ENCODE measurements at regions not wholly inside any gene's neighbourhood (a gene's known extent, or its start where the extent isn't known, plus 50 kb on each side); places are given as distances from the start of the nearest gene placed in this dataset.

DNA sequence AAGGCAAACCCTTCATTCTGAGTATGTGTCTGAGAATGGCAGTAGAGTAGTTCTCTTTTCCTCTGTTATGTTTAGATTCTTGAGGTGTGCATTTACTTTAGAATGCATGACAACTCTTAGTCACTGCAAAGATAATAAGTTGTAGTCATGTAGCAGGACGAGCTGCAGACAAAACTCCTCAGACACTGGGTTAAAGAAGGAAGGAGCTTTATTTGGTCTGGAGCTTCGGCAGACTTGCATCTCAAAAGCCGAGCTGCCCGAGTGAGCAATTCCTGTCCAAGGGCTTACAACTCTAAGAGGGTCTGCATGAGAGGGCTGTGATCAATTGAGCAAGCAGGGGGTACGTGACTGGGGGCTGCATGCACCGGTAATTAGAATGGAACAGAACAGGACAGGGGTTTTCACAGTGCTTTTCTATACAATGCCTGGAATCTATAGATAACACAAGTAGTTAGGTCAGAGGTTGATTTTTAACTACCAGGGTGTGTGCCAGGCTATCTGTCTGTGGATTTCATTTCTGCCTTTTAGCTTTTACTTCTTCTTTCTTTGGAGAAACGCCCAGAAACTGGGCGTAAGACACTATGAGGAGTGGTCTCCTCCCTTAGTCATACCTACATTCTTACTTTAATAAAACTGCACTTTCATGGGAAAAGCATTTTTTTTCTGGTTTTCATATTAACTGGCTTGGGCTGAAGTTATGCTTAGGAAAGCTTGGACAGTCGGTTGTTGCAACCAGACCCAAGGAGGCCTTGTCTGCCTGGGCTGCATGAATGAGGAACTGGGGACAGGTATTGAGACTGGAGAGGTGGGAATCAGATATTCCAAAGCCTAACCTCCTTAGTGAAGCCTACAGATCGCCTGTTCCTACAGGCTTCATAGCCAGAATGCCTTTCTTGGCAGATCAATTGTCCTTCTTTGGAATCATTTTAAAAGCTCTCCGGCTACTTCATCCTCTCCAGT lies 115.1 kb downstream of the RHOU start:
- no peak for DNase-seq

DNA sequence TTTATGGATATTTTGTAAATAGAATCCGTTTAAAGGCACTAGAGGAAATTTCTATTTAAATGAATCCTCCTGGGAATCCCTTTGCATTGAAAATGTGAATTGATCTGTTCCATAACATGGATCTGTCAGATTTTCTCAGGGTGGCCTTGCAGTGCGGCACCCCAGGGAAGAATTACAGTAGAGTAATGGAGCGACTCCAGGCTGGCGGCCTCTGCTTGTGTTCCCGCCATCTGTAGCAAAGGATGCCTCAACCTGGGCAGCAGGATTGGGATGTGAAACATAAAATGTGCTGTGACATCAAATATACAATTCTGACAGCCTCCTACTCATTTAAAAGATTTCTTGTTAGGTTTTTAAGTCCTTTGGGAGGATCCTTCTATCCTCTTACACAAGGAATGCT lies 115.9 kb downstream of the RHOU start:
- DNase-seq: no peak

DNA sequence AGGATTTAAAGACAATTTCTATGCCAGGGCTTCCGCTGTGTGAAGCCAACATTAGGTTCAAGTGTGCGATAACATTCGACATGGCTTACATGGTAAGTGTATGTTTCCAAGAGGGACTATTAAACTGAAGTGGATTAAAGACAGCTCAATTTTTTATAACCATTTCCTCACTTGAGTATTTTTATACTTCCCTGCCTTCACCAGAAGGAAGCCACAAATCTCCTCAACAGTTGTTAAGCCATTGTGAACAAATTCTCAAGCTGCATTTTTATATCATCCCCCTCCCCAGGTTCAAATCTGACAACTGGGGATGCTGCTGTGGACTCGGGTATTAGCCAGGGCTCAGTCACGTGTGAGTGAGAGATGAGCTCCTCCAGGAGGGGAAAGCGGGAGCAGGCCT lies 116.3 kb downstream of the RHOU start:
- DNase-seq: no peak

DNA sequence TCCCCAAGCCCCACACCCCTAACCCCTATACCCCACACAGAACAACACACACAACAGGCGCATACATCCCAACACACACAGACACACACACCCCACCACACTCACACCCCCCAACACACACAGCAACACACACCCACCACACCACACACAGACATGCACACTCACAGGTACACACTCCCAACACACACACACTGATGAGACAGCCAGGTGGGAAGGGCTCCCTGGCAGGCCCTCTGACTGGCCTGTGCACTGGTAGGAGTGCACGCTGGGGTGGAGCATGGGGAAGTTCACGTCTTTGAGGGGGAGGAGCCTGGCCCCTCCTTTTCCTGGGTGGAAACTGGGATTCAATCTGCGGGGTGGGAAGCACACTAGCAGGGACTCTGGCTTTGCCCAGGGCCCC lies 116.7 kb downstream of the RHOU start:
- no peak for DNase-seq

DNA sequence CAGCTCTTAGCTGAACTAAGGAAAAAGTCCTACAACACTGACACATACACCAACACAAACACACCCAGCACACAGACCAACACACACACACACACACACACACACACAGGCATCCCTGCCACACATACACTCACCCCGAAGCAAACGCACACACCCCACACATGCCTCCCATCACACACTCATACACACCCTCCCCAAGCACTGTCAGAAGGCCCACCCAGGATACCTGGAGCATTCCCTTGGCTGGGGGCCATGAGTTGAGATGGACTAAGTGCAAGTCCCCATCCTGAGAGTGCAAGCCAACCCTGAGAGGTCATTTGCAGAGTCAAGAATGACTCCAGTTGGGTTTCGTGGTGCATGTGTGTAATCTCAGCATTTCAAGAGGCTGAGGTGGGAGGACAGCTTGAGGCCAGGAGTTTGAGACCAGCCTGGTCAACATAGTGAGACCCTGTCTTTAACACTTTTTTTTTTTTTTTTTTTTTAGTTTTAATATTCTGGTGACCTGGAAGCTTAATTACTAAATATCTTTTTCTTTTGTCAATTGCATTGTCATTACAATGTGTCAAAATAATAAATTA lies 117.3 kb downstream of the RHOU start:
- no peak for DNase-seq

DNA sequence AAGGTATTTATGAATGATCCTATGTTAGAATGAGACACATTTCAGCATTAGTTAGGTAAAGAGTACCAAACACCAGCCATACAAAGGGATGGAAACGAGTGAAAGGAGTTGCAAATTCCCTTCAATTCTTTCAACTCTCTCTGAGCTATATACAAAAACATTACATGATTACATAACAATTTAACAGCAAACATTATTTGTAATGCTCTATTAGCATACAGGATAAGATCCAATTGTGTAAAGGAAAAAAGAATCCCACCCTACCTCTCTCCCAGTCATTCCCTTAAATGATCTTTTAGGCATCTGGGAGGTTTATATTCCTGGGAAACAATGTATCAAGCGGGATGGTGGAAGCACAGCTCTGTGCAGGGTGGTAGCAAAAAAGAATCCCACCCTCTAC lies 117.9 kb downstream of the RHOU start:
- no peak for DNase-seq

DNA sequence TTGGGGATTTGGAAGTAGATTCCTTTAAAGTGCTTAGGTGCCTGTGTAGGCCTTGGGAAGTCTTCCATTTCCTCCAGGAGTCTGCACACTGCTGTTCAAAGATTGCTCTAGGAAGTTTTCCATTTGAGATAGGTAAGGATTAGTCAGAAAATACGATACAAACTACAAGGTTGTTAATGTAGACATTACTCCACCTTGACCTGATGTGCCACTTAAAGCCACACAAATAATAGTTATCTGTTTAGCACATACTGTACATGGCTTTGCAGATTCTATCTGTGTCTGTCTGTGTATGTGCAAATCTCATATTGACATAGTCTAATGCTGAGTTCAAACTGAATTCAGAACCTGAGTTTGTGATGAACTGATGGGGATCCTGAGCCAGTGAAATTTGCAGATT lies 118.4 kb downstream of the RHOU start:
- no peak for DNase-seq

DNA sequence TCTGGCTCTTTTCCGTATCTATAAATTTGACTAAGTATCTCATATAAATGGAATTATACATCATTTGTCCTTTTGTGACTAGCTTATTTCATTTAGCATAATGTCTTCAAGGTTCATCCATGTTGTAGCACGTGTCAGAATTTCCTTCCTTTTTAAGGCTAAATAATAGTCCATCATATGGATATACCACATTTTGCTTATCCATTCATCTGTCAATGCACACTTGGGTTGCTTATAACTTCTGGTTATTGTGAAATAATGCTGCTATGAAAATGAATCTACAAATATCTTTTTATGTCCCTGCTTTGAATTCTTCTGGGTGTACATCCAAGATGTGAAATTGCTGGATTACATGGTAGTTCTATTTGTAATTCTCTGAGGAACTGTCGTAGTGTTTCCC lies 119.6 kb downstream of the RHOU start:
- no peak for DNase-seq

DNA sequence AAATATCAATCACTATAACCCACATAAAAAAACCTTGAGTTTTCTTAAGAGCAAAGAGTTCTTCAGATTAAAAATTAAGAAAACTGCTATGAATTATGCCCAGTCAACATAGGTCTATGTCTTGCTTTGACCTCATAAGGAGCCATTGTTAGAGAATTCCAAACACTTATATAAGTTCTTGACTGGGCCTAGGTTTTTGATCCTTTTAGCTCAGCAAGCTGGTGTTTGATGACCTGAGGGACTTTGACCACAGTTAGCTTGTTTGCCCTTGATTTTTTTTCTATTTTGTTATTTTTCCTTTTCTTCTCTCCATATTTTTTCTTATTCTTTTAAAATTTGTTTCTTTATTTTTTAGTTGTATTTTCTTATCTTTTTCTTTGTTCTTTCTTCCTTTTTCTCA lies 122.3 kb downstream of the RHOU start:
- DNase-seq: no peak

DNA sequence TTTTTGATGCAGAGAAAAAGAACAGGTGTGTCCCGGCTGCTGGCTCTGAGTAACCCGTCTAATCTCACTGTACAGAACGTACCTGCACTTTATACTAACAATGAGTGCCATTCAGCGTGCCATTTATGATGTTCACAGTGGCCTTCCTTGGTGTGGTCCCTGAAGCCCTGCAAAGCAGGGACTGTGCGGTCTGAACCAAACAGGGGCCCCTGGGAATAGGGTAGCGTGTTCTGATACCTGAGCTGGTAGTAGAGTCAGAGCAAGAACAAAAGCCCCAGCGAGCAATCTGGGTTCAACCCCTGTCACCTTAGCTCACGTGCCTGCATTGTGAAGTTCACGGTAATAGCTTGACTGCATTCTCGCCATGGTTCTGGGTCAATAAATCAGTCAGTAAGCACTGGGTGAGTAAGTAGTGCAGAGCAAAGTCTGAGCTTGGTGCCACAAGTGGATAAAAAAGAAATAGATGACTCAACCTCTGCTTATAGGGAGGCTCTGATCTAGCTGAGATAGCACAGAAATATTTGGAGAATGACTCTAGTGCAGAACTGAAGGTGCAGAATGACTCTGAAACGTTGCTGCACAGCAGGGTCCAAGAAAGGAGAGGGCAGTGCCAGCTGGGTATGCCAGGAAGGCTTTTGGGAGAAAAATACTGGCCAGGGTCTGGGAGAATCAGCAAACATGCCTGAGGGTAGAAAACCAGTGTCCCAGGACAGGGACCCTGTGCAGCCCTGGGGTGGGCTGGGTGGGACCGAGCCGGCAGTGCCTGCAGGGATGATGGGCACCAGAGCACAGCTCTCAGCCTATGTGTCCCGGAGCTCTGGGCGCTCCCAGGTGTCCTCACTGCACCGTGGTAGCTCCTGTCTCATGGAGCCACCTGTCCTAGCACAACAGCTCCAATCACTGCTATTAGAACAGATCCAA lies 125.9 kb downstream of the RHOU start:
- peak; percentile 92 for DNase-seq

DNA sequence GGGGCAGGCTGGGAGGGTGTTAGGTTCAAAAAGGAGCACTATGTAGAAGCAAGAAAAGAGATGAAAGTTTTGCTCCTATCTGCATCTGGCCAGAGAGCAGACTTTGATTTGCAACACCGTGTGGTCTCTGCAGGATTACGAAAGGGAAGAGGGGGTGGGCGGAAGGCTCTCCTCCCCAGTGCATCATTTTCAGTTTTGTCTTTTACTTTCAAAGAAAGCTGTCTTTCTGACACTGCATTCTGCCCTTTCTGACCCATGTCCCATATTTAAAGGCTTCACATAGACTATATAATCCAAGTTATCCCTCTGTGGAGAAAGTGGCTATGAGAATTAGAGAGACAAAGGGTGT lies 126.5 kb downstream of the RHOU start:
- DNase-seq: peak; percentile 54

DNA sequence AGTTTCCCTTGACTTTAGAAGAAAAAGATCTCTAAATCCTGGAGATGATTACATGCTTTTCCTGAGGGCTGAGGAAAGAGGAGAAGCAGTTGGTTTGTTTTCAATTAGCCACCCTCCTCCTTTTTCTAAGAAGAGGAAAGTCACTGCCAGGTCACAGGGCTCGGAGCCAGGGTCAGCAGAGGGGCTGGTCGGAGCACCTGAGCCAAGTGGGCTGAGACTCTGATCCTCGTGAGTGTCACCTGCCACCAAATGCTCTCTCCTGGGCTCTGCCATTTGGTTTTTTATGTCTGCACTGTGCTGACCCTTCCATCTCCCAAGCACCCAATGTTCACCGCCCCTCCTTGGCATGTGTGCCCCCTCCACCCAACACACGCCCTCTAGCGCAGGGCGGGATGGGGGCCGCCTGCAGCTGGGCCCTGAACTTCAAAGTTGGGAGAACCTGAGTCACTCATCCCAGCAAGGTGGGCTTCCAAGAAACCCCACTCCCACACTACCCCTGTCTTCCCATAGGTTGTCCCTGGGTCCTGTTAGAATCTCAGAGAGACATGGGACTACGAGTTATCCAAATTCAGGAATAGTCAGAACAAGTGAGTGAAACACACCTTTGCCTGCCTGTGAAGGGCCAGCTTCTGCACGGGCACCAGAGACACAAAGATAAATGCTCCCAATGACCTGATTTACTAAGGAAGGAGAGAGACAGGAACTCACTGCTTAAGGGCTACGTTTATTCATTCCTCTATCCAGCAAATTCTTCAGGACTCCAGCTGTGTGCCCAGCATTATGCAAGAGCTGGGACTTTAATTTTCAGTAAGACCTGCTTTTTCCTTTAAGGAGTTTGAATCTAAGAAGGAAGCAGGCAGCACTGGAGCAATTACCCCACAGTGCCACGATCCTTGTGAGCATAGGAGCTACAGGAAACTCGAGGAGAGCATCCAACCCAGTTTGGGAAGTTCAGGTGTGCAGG lies 127.5 kb downstream of the RHOU start:
- DNase-seq: no peak

DNA sequence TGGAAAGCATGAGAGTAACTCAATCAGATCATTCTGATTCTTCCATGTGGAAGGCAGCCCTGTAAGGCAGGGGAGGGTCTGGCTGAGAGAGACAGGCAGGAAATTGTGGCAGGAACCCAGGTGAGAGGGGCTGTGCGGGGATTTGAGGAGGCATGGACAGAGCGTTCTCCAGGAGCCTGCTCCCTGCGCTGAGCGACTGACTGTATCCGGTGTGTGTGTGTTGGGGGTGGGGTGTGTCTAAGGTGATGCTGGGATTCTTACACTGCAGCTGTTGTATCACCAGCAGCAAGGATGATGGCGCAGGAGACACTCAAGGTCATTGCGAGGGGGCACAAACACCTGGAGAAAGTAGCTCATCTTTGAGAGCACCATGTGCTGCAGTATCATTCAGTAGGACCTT lies 128.5 kb downstream of the RHOU start:
- no peak for DNase-seq

DNA sequence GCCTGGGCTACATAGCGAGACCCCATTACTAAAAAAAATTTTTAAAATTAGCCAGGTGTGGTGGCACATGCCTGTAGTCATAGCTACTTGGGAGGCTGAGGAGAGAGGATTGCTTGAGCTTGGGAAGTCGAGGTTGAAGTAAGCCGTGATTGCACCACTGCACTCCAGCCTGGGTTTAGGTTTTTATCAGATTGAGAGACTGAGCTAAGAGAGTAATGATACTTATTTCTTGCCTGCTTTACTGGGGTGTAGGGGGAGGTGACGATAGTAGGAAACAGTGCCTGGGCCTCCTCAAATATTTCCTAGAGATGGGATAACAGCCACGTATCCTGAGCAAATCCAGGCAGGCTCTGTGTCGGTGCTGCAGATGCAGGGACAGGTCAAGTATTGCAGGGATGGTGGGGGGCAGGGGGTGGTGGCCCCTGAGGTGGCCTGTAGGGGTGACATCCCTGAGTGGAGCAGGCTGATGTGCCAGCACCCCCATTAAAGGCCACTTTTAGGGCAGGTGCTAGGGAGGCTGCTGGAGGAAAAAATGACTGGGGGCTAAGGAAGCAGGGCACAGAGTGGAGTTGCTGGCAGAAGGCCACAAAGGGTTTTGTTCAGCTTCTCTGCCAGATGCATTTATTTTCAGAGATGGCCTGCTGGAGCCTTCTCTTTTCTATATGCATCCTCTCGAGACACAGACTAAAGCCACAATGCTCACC lies 130.5 kb downstream of the RHOU start:
- no peak for DNase-seq

DNA sequence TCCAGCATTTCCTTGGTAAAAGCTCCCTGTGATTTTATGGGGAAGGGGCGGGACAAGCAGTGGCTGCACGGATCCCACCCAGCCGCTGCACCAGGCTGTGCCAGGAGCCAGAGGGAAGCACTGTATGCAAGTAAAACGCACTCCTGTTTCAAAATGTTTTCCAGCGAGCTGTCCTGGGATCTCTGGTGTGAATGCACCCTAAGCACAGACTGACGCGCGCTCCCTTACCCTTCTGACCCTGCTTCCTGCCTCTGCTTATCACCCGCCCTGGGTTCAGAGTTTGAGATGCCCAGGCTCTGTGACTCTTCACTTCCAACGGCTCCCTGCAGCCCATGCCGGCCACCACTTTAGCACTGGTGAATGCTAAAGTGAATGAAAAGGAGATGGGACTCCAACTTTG lies 131.2 kb downstream of the RHOU start:
- no peak for DNase-seq

DNA sequence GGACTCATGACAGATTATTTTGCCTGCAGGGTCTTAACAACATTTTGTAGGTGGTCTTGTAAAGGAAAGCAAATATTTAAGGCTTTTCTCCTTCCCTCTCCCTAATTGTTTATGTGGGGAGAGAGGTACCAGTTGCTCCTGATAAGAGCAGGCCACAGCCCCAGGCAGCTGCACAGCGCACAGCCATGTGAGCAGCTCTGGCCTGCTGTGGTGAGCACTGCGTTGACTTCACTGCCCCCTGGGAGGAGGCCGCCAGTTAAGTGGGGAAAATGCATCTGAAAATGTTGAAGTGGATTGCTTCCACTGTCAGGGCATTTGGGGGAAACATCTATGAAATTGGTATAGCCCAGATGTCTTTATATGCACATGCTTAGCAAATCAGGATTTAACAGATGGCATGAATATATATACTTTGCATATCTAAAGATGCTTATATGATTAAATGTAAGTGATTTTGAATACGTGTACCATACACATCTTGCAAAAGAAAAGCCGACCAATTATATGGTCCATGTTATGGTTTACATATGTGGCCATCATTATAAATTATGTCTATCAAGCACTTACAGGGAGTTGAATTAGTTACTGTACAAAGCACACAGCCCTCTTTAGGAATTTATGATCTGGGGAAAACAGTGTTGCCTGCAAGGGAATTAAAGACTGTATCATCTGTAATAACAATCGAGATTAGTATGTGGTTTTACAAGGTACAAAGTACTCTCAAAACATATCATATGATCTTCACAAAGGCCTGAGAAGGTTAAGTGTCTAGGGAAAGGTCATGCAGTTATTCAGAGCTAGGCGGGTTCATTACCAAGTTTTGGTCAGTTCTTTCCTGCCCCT lies 132.1 kb downstream of the RHOU start:
- DNase-seq: no peak

DNA sequence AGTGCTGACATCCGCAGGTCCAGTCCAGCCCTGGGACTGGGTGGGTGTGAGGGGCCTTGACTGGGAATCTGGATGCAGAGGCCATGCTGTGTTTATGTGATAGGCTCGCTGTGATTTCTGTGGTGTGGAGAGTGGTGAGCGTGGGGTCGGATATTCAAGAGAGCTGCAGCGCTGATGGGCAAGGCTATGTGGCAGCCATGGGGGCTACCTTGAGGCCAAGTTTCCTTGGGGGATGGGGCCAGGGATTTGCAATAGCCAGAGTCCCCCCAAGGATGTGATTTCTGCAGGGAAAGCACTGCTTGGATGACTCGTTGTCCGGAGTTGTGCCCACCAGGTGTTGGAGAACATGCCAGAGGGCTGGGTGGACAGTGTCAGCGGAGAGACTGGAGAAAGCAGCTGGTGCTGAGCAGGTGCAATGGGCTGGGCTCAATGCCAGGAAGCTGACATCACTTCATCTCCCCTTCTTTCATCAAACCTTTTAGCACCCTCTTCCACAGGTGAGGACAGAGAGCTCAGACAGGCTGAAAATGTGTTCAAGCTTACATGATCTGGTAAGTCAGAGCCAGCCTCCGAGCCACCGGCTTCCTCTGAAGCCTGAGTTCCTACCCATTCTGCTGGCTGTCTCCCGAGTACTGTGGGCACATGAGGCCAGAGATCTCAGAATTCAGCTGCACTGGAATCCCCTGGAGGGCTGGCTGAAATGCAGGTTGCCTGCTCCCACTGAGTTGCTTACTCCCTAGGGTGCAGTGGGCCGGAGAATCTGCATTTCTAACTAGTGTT lies 132.9 kb downstream of the RHOU start:
- no peak for DNase-seq

DNA sequence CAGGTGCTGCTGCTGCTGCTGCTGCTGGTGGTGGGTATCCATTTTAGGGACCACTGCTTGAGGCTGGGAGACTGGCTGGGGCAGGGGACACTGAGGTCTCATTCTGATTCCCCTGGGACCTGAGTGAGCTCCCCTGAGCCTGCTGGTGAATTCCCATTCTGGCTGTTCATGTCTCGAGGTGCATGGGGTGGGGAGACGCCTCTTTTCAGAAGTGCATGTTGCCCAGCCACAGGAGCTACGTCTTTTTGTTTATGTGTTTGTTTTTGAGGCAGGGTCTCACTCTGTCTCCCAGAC lies 133.4 kb downstream of the RHOU start:
- DNase-seq: no peak

DNA sequence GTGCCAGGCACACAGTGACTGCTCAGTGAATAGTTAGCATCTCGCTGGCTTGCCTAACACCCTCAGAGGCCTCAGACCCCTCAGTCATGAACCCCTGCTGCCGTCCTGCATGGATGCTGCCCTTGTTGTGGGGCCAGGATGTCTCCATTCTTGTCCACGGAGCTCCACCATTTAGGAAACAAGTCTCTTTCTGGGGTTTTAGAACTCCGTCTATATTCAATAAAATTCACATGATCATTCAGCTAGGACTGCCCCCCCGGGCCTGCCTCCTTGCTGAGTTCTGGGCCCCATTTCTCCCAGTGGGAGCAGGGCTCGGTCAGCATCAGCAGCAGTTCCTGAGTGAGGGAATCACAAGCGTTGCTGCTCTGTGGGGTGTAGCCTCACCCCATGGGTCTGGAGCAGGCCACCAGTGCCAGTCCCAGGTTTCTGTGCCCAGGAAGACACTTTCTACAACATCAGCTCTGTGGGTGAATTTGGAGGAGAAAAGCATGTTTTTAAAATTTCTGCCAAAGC lies 134.1 kb downstream of the RHOU start:
- no peak for DNase-seq
